ENCODE measurements at regions not wholly inside any gene's neighbourhood (a gene's known extent, or its start where the extent isn't known, plus 50 kb on each side); places are given as distances from the start of the nearest gene placed in this dataset.

- ATAC-seq: no peak
- no peak overlapping the region for H3K4me2 ChIP-seq (ENCODE audit: low read length)
- ChIA-PET POLR2A (no interaction called here), CTCF (no interaction called here), RAD21 (ENCODE audit: low non-redundant PET in 1 of 2, low total read pairs in 2 of 2, uncharacterized antibody in 2 of 2, unreplicated experiment in 2 of 2) (no interaction called here)
- no peaks in the 10 kb centered on the region for H3K9me3 ChIP-seq (ENCODE audit: control insufficient read depth in 1 of 2, insufficient read depth in 1 of 2, low read depth in 1 of 2, low read length in 2 of 2)
- H3K4me1 ChIP-seq (ENCODE audit: control insufficient read depth in 1 of 2, insufficient read depth in 2 of 2, low read length in 2 of 2): no peaks in the 10 kb centered on the region
- no peaks in the 10 kb centered on the region for H3K9me2 ChIP-seq (ENCODE audit: insufficient read depth)
- no peak for DNase-seq (ENCODE audit: low read depth, low spot score)
- intact Hi-C loops (cut with micrococcal nuclease): no loop called here
- H3K36me3 ChIP-seq (ENCODE audit: control insufficient read depth in 1 of 2, insufficient read depth in 2 of 2, low read length in 2 of 2): no peaks in the 10 kb centered on the region
- no peak for TF ChIP-seq SP1 (IDR thresholded peaks at IDR 0.05; ENCODE audit: low read depth)
- no peak for TF ChIP-seq YY1 (IDR thresholded peaks at IDR 0.05; ENCODE audit: extremely low read depth, insufficient replicate concordance, low read depth, low read length)
- no peak for TF ChIP-seq JUND (IDR thresholded peaks at IDR 0.05)
- no peak for TF ChIP-seq RAD21 (IDR thresholded peaks at IDR 0.05; ENCODE audit: low read depth)
- no peak for TF ChIP-seq CBX3 (IDR thresholded peaks at IDR 0.05; ENCODE audit: low read depth)
- no peak for TF ChIP-seq CTCF (IDR thresholded peaks at IDR 0.05 in 2 of 3, conservative IDR thresholded peaks at IDR 0.05 in 1 of 3; ENCODE audit: borderline replicate concordance in 1 of 3, insufficient read depth in 1 of 3, low read depth in 2 of 3, low read length in 2 of 3)
- no peak for TF ChIP-seq ELF1 (IDR thresholded peaks at IDR 0.05; ENCODE audit: borderline replicate concordance, low read depth)
- no peak for TF ChIP-seq SRF (IDR thresholded peaks at IDR 0.05; ENCODE audit: low read depth)
- no peak for TF ChIP-seq CEBPB (IDR thresholded peaks at IDR 0.05; ENCODE audit: low read depth)
- TF ChIP-seq MAX (IDR thresholded peaks at IDR 0.05): no peak
- no peaks in the 10 kb centered on the region for H3K79me2 ChIP-seq (ENCODE audit: insufficient read depth, low read length)
- no peaks in the 10 kb centered on the region for H4K20me1 ChIP-seq (ENCODE audit: insufficient read depth)
- BruUV-seq (replicated peaks): no TSS peak
- H3K27ac ChIP-seq (ENCODE audit: low read depth, low read length): no peak overlapping the region
- H3K27me3 ChIP-seq (ENCODE audit: insufficient read depth, low read length): no peaks in the 10 kb centered on the region
- H3K9ac ChIP-seq (ENCODE audit: low read length): no peak overlapping the region
- no peak overlapping the region for H2AFZ ChIP-seq (ENCODE audit: low read depth, low read length, poor library complexity, severe bottlenecking)
- H3K4me3 ChIP-seq (replicated peaks in 1 of 2; ENCODE audit: low read depth in 1 of 2, low read length in 2 of 2): no peak overlapping the region
Measured at GRCh38 chr2:180337136-180337535, 330.0 kb upstream of the CWC22 start.

- no peaks in the 10 kb centered on the region for H3K27me3 ChIP-seq (ENCODE audit: insufficient read depth, low read length)
- H3K36me3 ChIP-seq (ENCODE audit: control insufficient read depth in 1 of 2, insufficient read depth in 2 of 2, low read length in 2 of 2): no peaks in the 10 kb centered on the region
- CTCF ChIA-PET: no interaction called here
- no peak overlapping the region for H3K4me2 ChIP-seq (ENCODE audit: low read length)
- H2AFZ ChIP-seq (ENCODE audit: low read depth, low read length, poor library complexity, severe bottlenecking): no peak overlapping the region
- DNase-seq (ENCODE audit: low read depth, low spot score): no peak
- no peaks in the 10 kb centered on the region for H3K79me2 ChIP-seq (ENCODE audit: insufficient read depth, low read length)
- no peaks in the 10 kb centered on the region for H4K20me1 ChIP-seq (ENCODE audit: insufficient read depth)
- no TSS peak for BruUV-seq (replicated peaks)
- H3K27ac ChIP-seq (ENCODE audit: low read depth, low read length): no peak overlapping the region
- TF ChIP-seq RAD21 (IDR thresholded peaks at IDR 0.05; ENCODE audit: low read depth) (no peak), MAX (IDR thresholded peaks at IDR 0.05) (no peak), CEBPB (IDR thresholded peaks at IDR 0.05; ENCODE audit: low read depth) (no peak), JUND (IDR thresholded peaks at IDR 0.05) (no peak), SRF (IDR thresholded peaks at IDR 0.05; ENCODE audit: low read depth) (no peak), CBX3 (IDR thresholded peaks at IDR 0.05; ENCODE audit: low read depth) (no peak), ZNF274 (IDR thresholded peaks at IDR 0.05; ENCODE audit: low read depth, low read length) (no peak)
- no peak overlapping the region for H3K4me3 ChIP-seq (replicated peaks in 1 of 2; ENCODE audit: low read depth in 1 of 2, low read length in 2 of 2)
- no peaks in the 10 kb centered on the region for H3K9me2 ChIP-seq (ENCODE audit: insufficient read depth)
- no peak for ATAC-seq
- H3K9ac ChIP-seq (ENCODE audit: low read length): no peak overlapping the region
- no peaks in the 10 kb centered on the region for H3K4me1 ChIP-seq (ENCODE audit: control insufficient read depth in 1 of 2, insufficient read depth in 2 of 2, low read length in 2 of 2)
- no peaks in the 10 kb centered on the region for H3K9me3 ChIP-seq (ENCODE audit: control insufficient read depth in 1 of 2, insufficient read depth in 1 of 2, low read depth in 1 of 2, low read length in 2 of 2)
- POLR2A ChIA-PET: no interaction called here
- intact Hi-C loops (cut with micrococcal nuclease): no loop called here
- RAD21 ChIA-PET (ENCODE audit: low non-redundant PET in 1 of 2, low total read pairs in 2 of 2, uncharacterized antibody in 2 of 2, unreplicated experiment in 2 of 2): no interaction called here
Measured at GRCh38 chr2:180336550-180336949, 329.5 kb upstream of the CWC22 start.
